HG02943 (cell line): ENCODE measurements at regions not wholly inside any gene's neighbourhood (a gene's known extent, or its start where the extent isn't known, plus 50 kb on each side); places are given as distances from the start of the nearest gene placed in this dataset.

Source experiments
- ATAC-seq: cut with Tn5 transposase; IDR thresholded peaks from one replicate; pipeline ENCODE4 v1.9.1; 2021; ENCODE audit warnings: mild to moderate bottlenecking, low read depth, moderate library complexity; ENCODE audit not compliant: unreplicated experiment

DNA sequence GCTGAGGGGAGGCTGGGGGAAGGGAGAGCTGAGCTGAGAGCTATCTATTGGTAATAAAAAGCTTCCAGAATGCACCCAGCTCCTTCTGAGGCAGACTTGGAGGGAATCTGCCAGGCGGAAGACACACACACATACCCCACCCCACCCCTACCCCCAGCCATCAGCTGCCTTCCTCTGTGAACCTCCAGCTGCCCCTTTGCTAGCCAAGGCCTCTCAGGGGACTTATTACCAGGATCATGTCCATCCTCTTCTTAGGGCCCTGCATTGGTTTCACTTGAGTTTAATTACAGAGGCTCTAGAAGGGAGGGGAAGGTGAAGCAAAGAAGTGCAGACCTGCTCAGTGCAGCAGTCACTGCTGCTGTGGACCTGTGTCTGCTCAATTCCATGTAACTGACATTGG, 156.4 kb downstream of the OMA1 start:
- ATAC-seq = no peak

DNA sequence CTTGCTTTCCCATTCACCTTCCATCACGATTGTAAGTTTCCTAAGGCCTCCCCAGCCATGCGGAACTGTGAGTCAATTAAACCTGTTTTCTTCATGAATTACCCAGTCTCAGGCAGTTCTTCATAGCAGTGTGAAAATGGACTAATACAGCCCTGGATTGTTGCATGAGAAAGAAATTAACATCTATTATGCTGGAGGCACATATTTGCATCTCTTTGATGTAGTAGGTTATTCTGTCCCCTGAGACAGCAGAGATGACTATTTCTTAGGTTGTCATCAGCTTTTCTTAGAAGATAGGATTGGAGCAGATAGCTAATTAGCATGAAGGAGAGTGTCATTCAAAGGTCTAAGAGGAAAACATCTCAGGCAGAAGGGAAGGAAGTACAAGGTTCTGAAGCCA, 166.2 kb downstream of the OMA1 start:
- no peak for ATAC-seq

- ATAC-seq = no peak
Observed at GRCh38 chr1:58367217-58367616, 179.3 kb downstream of the OMA1 start.

- no peak for ATAC-seq
Observed at GRCh38 chr1:58365328-58365727, 181.2 kb downstream of the OMA1 start.

GRCh38 chr1:58363585-58363984, 182.9 kb downstream of the OMA1 start:
- ATAC-seq = no peak

- no peak for ATAC-seq
Observed at GRCh38 chr1:58361134-58361533, 185.4 kb downstream of the OMA1 start.

GRCh38 chr1:58358346-58358745, 188.2 kb downstream of the OMA1 start:
- ATAC-seq = no peak

GRCh38 chr1:58356402-58356801, 190.1 kb downstream of the OMA1 start:
- no peak for ATAC-seq

- no peak for ATAC-seq
Observed at GRCh38 chr1:58353168-58353567, 193.4 kb downstream of the OMA1 start.

DNA sequence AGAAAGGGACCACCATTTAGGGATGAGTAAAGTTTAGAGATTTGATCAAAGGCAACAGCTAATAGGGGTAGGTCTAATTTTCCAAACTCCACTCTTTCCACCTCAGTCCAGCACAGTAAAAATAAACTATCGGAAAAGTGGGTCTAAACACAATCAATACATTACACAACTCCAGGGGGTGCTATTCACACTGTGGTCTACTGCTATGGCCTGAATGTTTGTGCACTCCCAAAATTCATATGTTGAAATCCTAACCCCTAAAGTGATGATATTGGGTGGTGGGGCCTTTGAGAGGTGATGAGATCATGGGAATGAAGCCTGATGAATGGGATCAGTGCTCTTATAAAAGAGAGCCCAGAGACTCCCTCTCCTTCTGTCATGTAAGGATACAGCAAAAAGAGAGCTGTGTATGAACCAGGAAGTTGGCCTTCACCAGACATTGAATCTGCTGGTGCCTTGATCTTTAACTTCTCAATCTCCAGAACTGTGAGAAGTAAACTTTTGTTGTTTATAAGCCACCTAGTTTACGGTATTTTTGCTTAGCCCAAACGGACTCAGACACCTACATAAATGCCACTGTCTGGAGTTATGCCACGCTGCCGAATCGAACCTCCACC, 193.9 kb downstream of the OMA1 start:
- no peak for ATAC-seq

DNA sequence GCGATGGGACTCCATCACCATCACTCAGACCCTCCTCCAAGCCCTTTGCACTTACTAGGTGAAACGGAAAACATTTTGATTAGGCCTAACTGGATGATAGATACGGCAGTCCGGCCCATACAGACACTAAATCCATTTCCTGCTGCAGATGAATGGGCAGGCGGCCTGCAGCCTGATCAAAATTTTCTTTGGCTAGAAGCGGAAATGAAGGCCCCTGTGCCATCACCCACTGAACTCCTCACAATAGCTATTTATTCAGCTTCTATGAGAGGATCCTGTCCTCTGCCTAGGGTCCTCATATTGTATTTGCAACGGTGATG, 200.5 kb downstream of the OMA1 start:
- ATAC-seq = no peak

DNA sequence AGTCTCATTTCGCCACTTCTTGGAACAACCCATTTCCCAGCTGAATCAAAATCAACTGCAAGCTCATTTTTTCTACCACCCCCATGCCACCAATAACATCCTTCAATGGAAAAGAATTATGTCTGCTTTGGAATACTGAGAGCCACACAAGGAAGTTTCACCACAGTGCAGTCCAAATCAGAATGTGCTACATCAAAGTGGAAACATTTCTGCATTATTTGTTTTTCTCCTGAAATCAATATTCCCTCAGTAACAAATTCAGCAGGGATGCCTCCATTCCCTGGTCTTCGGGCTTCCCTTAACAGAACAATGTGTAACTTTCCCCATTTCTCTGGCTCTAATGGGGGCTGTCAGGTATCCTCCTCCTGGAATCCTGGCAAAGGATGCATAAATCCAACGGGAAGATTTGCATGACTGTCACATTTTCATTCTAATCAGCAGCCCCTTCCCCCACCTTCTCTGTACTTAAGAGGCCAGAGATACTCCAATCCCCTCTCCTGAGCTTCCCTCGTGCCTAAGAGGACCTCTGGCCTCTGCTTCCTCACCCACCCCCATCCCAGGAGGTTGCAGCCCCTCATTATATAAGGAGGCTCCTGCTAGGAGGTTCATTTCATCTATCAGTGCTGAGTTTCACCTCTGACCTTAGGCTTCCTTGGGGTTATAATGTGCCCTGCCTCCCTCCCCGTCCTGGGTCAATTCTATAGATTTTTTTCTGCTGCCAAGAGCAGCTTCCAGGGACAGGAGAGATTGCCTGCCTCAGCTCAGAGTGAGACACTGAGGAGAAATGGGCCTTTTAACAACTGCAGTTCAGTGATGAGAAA, 201.1 kb downstream of the OMA1 start:
- no peak for ATAC-seq

GRCh38 chr1:58340185-58340584, 206.3 kb downstream of the OMA1 start:
- no peak for ATAC-seq

GRCh38 chr1:58338081-58338480, 208.4 kb downstream of the OMA1 start:
- ATAC-seq = no peak

DNA sequence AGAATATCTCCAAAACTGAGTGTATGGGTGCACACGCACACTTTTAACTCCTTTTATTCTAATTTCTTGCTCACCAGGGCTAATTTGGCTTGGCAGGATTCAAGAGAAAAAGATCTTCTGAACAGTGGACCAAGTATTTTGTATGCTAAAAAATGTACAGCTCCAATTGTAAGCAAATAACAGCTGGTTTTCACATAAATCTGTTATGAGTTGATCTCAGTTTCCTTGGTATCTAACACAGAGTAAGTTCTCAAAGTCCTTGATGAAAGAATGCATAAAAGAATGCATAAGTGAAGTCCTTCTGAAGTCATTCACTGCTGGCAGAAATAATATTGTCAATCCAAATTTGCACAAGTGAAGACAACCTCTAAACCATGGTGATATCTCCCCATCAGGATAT, 213.0 kb downstream of the OMA1 start:
- ATAC-seq = no peak

DNA sequence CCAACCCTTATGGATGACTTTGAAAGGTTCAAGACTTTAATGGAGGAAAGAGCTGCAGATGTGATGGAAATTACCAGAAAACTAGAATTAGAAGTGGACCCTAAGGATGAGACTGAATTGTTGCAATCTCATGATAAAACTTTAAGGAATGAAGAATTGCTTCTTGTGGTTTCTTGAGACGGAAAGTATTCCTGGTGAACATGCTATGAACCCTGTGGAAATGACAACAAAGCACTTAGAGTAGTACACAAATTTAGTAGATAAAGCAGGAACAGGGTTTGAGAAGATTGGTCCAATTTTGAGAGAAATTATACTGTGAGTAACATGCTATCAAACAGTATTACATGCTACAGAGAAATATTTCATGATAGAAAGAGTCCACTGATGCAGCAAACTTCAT, 215.4 kb downstream of the OMA1 start:
- ATAC-seq = no peak

DNA sequence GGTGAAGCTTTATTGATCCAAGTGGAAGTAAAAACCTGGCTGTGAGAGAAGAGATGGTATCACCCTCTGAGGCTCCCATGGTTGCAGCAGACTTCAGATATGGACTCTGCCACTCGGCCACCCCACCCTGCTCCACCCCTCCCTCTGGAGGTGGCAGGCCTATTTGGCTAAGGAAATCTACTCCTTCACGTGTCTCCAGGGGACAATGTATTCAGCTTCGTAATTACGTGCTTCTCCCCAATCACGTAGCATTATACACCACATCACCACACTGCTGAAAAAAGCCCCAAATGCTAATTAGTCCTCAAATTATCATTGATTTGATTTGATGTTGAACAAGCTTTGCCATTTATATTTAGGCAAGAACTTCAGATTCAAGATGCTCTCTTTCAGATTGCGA, 220.7 kb downstream of the OMA1 start:
- no peak for ATAC-seq

- no peak for ATAC-seq
Observed at GRCh38 chr1:58324558-58324957, 222.0 kb downstream of the OMA1 start.

DNA sequence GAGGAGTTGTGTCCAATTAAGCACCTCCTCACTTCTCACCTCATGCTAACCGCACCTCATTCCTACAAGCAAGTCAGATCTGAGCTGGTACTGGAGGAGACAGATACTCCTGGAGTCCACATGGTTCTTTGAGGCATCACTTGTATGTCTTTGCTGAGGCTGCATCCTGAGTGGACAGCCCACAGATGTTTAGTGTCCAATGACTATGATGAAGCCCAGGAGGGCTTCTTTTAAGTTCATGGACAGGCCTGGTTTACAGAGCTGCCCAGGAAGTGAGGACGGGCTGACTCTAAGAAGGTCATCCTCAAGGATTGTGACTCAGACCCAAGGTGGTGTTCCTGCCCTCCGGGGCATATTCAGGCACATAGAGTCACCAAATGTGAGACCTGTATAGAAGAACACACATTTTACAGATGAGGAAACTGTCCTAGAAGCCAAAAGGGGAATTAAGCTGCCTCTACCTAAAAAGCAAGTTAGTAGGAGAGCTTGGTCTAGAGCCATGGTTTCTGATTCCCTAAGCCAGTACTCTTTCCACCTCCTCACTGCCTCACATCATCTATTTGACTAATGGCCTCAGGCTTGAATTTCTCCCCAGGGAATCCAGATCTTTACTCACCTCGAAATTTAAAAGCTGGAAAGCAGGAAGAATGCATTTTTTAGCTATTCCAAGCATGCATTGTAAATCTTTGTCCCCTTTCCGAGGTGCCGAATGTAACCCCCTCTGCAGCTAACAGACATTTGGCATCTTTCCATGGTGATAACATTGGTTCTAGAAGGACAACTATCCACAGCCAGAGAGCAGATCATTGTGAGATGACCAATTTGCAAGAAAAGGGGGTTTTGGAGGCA, 228.1 kb downstream of the OMA1 start:
- ATAC-seq = no peak

- no peak for ATAC-seq
Observed at GRCh38 chr1:58317694-58318093, 228.8 kb downstream of the OMA1 start.

GRCh38 chr1:58317086-58317485, 229.4 kb downstream of the OMA1 start:
- no peak for ATAC-seq

DNA sequence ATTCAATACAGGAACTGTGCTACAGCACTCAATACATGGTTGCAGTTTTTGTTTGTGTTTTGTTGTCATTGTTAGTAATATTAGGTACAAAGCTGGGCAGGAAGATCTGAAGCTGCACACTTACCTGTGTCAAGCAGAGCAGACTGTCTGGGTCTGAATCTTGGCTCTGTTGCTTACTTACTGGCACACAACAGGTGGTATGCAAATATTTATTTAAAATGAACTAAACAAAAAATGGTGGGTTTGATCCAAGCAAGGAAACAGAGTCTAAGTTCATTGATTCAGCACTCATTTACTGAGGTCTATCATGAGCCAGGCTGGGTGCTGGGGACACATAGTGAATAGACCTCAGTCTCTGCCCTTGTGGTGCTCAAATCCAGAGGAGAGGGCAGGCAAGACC, 230.4 kb downstream of the OMA1 start:
- no peak for ATAC-seq
